ENCODE measurements at regions not wholly inside any gene's neighbourhood (a gene's known extent, or its start where the extent isn't known, plus 50 kb on each side); places are given as distances from the start of the nearest gene placed in this dataset.
"Not testable (repeated sequence)": the region's sequence is repeated elsewhere in the genome, so short reads cannot be mapped to it uniquely, and the experiment has no call there.

GRCh38 chr2:111251711-111252110, 131.0 kb downstream of the BCL2L11 start:
- WGBS: 95% methylated on average over 3 of the region's 3 CpGs

GRCh38 chr2:111252436-111252835, 131.7 kb downstream of the BCL2L11 start:
- H2AFZ ChIP-seq (ENCODE audit: low read depth, low read length): no peak overlapping the region
- no peak overlapping the region for H2BK5ac ChIP-seq (ENCODE audit: low read depth, low read length, poor library complexity, severe bottlenecking)
- no peak overlapping the region for H3K9ac ChIP-seq (ENCODE audit: low read length)
- no peak overlapping the region for H3K18ac ChIP-seq (ENCODE audit: low read depth in 1 of 2, low read length in 2 of 2)
- H3K27me3 ChIP-seq (ENCODE audit: control insufficient read depth in 1 of 2, insufficient read depth in 1 of 2, low read length in 2 of 2): no peaks in the 10 kb centered on the region
- no peak overlapping the region for H2BK120ac ChIP-seq (ENCODE audit: low read depth, low read length)
- H3K4ac ChIP-seq (ENCODE audit: low read depth in 1 of 2, low read length in 2 of 2): no peak overlapping the region
- no peak overlapping the region for H3K23ac ChIP-seq (ENCODE audit: low read length in 2 of 2)
- H3K4me2 ChIP-seq (ENCODE audit: low read length, poor library complexity, severe bottlenecking): no peak overlapping the region
- no peak overlapping the region for H4K8ac ChIP-seq (ENCODE audit: low read length)
- H2BK12ac ChIP-seq (ENCODE audit: low read length in 2 of 2): no peak overlapping the region
- no peaks in the 10 kb centered on the region for H3K4me1 ChIP-seq (ENCODE audit: control insufficient read depth, insufficient read depth, low read depth, low read length)
- no peak overlapping the region for H3K14ac ChIP-seq (ENCODE audit: low read length in 2 of 2)
- H3K36me3 ChIP-seq (ENCODE audit: control insufficient read depth in 1 of 2, insufficient read depth in 2 of 2, low read depth in 1 of 2, low read length in 2 of 2): peaks cover 0 to 3% of the 10 kb centered on the region in 2 experiments
- H4K91ac ChIP-seq (ENCODE audit: low read length): no peak overlapping the region
- H3K27ac ChIP-seq (ENCODE audit: low read length, poor library complexity, severe bottlenecking): no peak overlapping the region
- no peaks in the 10 kb centered on the region for H3K9me3 ChIP-seq (ENCODE audit: control insufficient read depth, low read length)
- no peak overlapping the region for H3K4me3 ChIP-seq (ENCODE audit: insufficient read depth in 1 of 2, low read depth in 1 of 2, low read length in 2 of 2)
- peaks cover 15% of the 10 kb centered on the region for H3K79me1 ChIP-seq (replicated peaks; ENCODE audit: low read length, poor library complexity, severe bottlenecking)
- no peak overlapping the region for H2AK5ac ChIP-seq (ENCODE audit: low read length, severe bottlenecking)
- no peak for DNase-seq
- H2BK15ac ChIP-seq (ENCODE audit: low read depth, poor library complexity, severe bottlenecking): no peak overlapping the region

More at GRCh38 chr2:111251711-111252110, 131.0 kb downstream of the BCL2L11 start:
- no peak overlapping the region for H3K4me2 ChIP-seq (ENCODE audit: low read length, poor library complexity, severe bottlenecking)
- no peak overlapping the region for H2BK12ac ChIP-seq (ENCODE audit: low read length in 2 of 2)
- no peak overlapping the region for H3K4ac ChIP-seq (ENCODE audit: low read depth in 1 of 2, low read length in 2 of 2)
- no peak overlapping the region for H3K18ac ChIP-seq (ENCODE audit: low read depth in 1 of 2, low read length in 2 of 2)
- no peaks in the 10 kb centered on the region for H3K27me3 ChIP-seq (ENCODE audit: control insufficient read depth in 1 of 2, insufficient read depth in 1 of 2, low read length in 2 of 2)
- no peak overlapping the region for H2AFZ ChIP-seq (ENCODE audit: low read depth, low read length)
- H2BK15ac ChIP-seq (ENCODE audit: low read depth, poor library complexity, severe bottlenecking): no peak overlapping the region
- DNase-seq: no peak
- no peak overlapping the region for H3K4me3 ChIP-seq (ENCODE audit: insufficient read depth in 1 of 2, low read depth in 1 of 2, low read length in 2 of 2)
- peaks cover 0 to 4% of the 10 kb centered on the region in 2 experiments for H3K36me3 ChIP-seq (ENCODE audit: control insufficient read depth in 1 of 2, insufficient read depth in 2 of 2, low read depth in 1 of 2, low read length in 2 of 2)
- H2BK120ac ChIP-seq (ENCODE audit: low read depth, low read length): no peak overlapping the region
- H3K9ac ChIP-seq (ENCODE audit: low read length): no peak overlapping the region
- no peak overlapping the region for H4K8ac ChIP-seq (ENCODE audit: low read length)
- H3K14ac ChIP-seq (ENCODE audit: low read length in 2 of 2): no peak overlapping the region
- no peak overlapping the region for H2AK5ac ChIP-seq (ENCODE audit: low read length, severe bottlenecking)
- no peak overlapping the region for H3K27ac ChIP-seq (ENCODE audit: low read length, poor library complexity, severe bottlenecking)
- H3K4me1 ChIP-seq (ENCODE audit: control insufficient read depth, insufficient read depth, low read depth, low read length): no peaks in the 10 kb centered on the region
- H2BK5ac ChIP-seq (ENCODE audit: low read depth, low read length, poor library complexity, severe bottlenecking): no peak overlapping the region
- peaks cover 17% of the 10 kb centered on the region for H3K79me1 ChIP-seq (replicated peaks; ENCODE audit: low read length, poor library complexity, severe bottlenecking)
- no peak overlapping the region for H4K91ac ChIP-seq (ENCODE audit: low read length)
- H3K9me3 ChIP-seq (ENCODE audit: control insufficient read depth, low read length): no peaks in the 10 kb centered on the region
- no peak overlapping the region for H3K23ac ChIP-seq (ENCODE audit: low read length in 2 of 2)

- 82% methylated on average over 2 of the region's 6 CpGs for WGBS
- H3K36me3 ChIP-seq (ENCODE audit: control insufficient read depth in 1 of 2, insufficient read depth in 2 of 2, low read depth in 1 of 2, low read length in 2 of 2); H3K27me3 ChIP-seq (ENCODE audit: control insufficient read depth in 1 of 2, insufficient read depth in 1 of 2, low read length in 2 of 2); H2BK12ac ChIP-seq (ENCODE audit: low read length in 2 of 2); H3K23ac ChIP-seq (ENCODE audit: low read length in 2 of 2); H2BK15ac ChIP-seq (ENCODE audit: low read depth, poor library complexity, severe bottlenecking); H4K8ac ChIP-seq (ENCODE audit: low read length); H3K18ac ChIP-seq (ENCODE audit: low read depth in 1 of 2, low read length in 2 of 2); H4K91ac ChIP-seq (ENCODE audit: low read length); H3K9me3 ChIP-seq (ENCODE audit: control insufficient read depth, low read length); H3K27ac ChIP-seq (ENCODE audit: low read length, poor library complexity, severe bottlenecking); H2AFZ ChIP-seq (ENCODE audit: low read depth, low read length); H3K4me1 ChIP-seq (ENCODE audit: control insufficient read depth, insufficient read depth, low read depth, low read length); DNase-seq; H2BK120ac ChIP-seq (ENCODE audit: low read depth, low read length); H3K9ac ChIP-seq (ENCODE audit: low read length); H2AK5ac ChIP-seq (ENCODE audit: low read length, severe bottlenecking); H3K4ac ChIP-seq (ENCODE audit: low read depth in 1 of 2, low read length in 2 of 2); H2BK5ac ChIP-seq (ENCODE audit: low read depth, low read length, poor library complexity, severe bottlenecking); H3K4me2 ChIP-seq (ENCODE audit: low read length, poor library complexity, severe bottlenecking); H3K4me3 ChIP-seq (ENCODE audit: insufficient read depth in 1 of 2, low read depth in 1 of 2, low read length in 2 of 2); H3K14ac ChIP-seq (ENCODE audit: low read length in 2 of 2): not testable (repeated sequence)
- H3K79me1 ChIP-seq (replicated peaks; ENCODE audit: low read length, poor library complexity, severe bottlenecking): peaks cover 13% of the 10 kb centered on the region
Measured at GRCh38 chr2:111254916-111255315, 134.2 kb downstream of the BCL2L11 start.

- H3K23ac ChIP-seq (ENCODE audit: low read length in 2 of 2); H3K4me3 ChIP-seq (ENCODE audit: insufficient read depth in 1 of 2, low read depth in 1 of 2, low read length in 2 of 2); H2BK15ac ChIP-seq (ENCODE audit: low read depth, poor library complexity, severe bottlenecking); H2AFZ ChIP-seq (ENCODE audit: low read depth, low read length); H4K91ac ChIP-seq (ENCODE audit: low read length); H2BK12ac ChIP-seq (ENCODE audit: low read length in 2 of 2); H4K8ac ChIP-seq (ENCODE audit: low read length); DNase-seq; H2BK5ac ChIP-seq (ENCODE audit: low read depth, low read length, poor library complexity, severe bottlenecking); H3K9me3 ChIP-seq (ENCODE audit: control insufficient read depth, low read length); H3K14ac ChIP-seq (ENCODE audit: low read length in 2 of 2); H3K4me1 ChIP-seq (ENCODE audit: control insufficient read depth, insufficient read depth, low read depth, low read length); H2AK5ac ChIP-seq (ENCODE audit: low read length, severe bottlenecking); H3K4ac ChIP-seq (ENCODE audit: low read depth in 1 of 2, low read length in 2 of 2); H3K36me3 ChIP-seq (ENCODE audit: control insufficient read depth in 1 of 2, insufficient read depth in 2 of 2, low read depth in 1 of 2, low read length in 2 of 2); H2BK120ac ChIP-seq (ENCODE audit: low read depth, low read length); H3K27me3 ChIP-seq (ENCODE audit: control insufficient read depth in 1 of 2, insufficient read depth in 1 of 2, low read length in 2 of 2); H3K79me1 ChIP-seq (replicated peaks; ENCODE audit: low read length, poor library complexity, severe bottlenecking); H3K4me2 ChIP-seq (ENCODE audit: low read length, poor library complexity, severe bottlenecking); H3K18ac ChIP-seq (ENCODE audit: low read depth in 1 of 2, low read length in 2 of 2); H3K27ac ChIP-seq (ENCODE audit: low read length, poor library complexity, severe bottlenecking); H3K9ac ChIP-seq (ENCODE audit: low read length): not testable (repeated sequence)
- WGBS: no CpG with 5 or more reads among the region's 1 CpG
Measured at GRCh38 chr2:111256628-111257027, 135.9 kb downstream of the BCL2L11 start.

Measured in mesenchymal stem cell (in vitro differentiated cells and primary cell).